ENCODE measurements at regions not wholly inside any gene's neighbourhood (a gene's known extent, or its start where the extent isn't known, plus 50 kb on each side); places are given as distances from the start of the nearest gene placed in this dataset.

- H3K27me3 ChIP-seq = no peaks in the 10 kb centered on the region
- H3K36me3 ChIP-seq = no peaks in the 10 kb centered on the region
- 82% methylated on average over 4 of the region's 4 CpGs for whole genome bisulfite sequencing
- DNase-seq (ENCODE audit: low spot score in 2 of 2) = no peak
- H3K27ac ChIP-seq = no peak overlapping the region
- H3K9me3 ChIP-seq = no peaks in the 10 kb centered on the region
- peaks cover 10% of the 10 kb centered on the region for H3K4me1 ChIP-seq
- TF ChIP-seq POLR2AphosphoS5 (IDR thresholded peaks at IDR 0.05) = no peak
- no peak for TF ChIP-seq CTCF (IDR thresholded peaks at IDR 0.05)
- no peak for TF ChIP-seq POLR2A (IDR thresholded peaks at IDR 0.05)
- TF ChIP-seq EP300 (IDR thresholded peaks at IDR 0.05) = no peak
- H3K4me3 ChIP-seq = no peak overlapping the region
Observed at GRCh38 chr5:35468811-35469210, 148.9 kb upstream of the SPEF2 start.

- Histone ChIP-seq H3K4me1 (peaks cover 10% of the 10 kb centered on the region), H3K27me3 (no peaks in the 10 kb centered on the region), H3K9me3 (no peaks in the 10 kb centered on the region), H3K36me3 (no peaks in the 10 kb centered on the region), H3K27ac (no peak overlapping the region), H3K4me3 (no peak overlapping the region)
- WGBS = 91% methylated on average over 5 of the region's 5 CpGs
- TF ChIP-seq POLR2A (IDR thresholded peaks at IDR 0.05) (no peak), EP300 (IDR thresholded peaks at IDR 0.05) (no peak), CTCF (IDR thresholded peaks at IDR 0.05) (no peak), POLR2AphosphoS5 (IDR thresholded peaks at IDR 0.05) (no peak)
- DNase-seq (ENCODE audit: low spot score in 2 of 2) = no peak
Observed at GRCh38 chr5:35466746-35467145, 150.9 kb upstream of the SPEF2 start.

GRCh38 chr5:35464757-35465156 lies 152.9 kb upstream of the SPEF2 start:
- Histone ChIP-seq H3K4me3 (no peak overlapping the region), H3K27me3 (no peaks in the 10 kb centered on the region), H3K27ac (no peak overlapping the region), H3K9me3 (no peaks in the 10 kb centered on the region), H3K4me1 (peaks cover 10% of the 10 kb centered on the region), H3K36me3 (no peaks in the 10 kb centered on the region)
- TF ChIP-seq EP300 (IDR thresholded peaks at IDR 0.05) (no peak), CTCF (IDR thresholded peaks at IDR 0.05) (no peak), POLR2AphosphoS5 (IDR thresholded peaks at IDR 0.05) (no peak), POLR2A (IDR thresholded peaks at IDR 0.05) (no peak)
- 61% methylated on average over 2 of the region's 2 CpGs for WGBS
- no peak for DNase-seq (ENCODE audit: low spot score in 2 of 2)

GRCh38 chr5:35461530-35461929 lies 156.1 kb upstream of the SPEF2 start:
- peaks cover 24% of the 10 kb centered on the region for H3K4me1 ChIP-seq
- no peak for TF ChIP-seq POLR2A (IDR thresholded peaks at IDR 0.05)
- TF ChIP-seq CTCF (IDR thresholded peaks at IDR 0.05) = no peak
- TF ChIP-seq POLR2AphosphoS5 (IDR thresholded peaks at IDR 0.05) = no peak
- no peak for TF ChIP-seq EP300 (IDR thresholded peaks at IDR 0.05)
- H3K9me3 ChIP-seq = no peaks in the 10 kb centered on the region
- no peak overlapping the region for H3K4me3 ChIP-seq
- 87% methylated on average over 2 of the region's 2 CpGs for WGBS
- no peak overlapping the region for H3K27ac ChIP-seq
- H3K36me3 ChIP-seq = no peaks in the 10 kb centered on the region
- H3K27me3 ChIP-seq = no peaks in the 10 kb centered on the region
- DNase-seq (ENCODE audit: low spot score in 2 of 2) = no peak

- no peaks in the 10 kb centered on the region for H3K27me3 ChIP-seq
- H3K36me3 ChIP-seq = no peaks in the 10 kb centered on the region
- no peak overlapping the region for H3K4me3 ChIP-seq
- H3K9me3 ChIP-seq = no peaks in the 10 kb centered on the region
- no peak overlapping the region for H3K27ac ChIP-seq
- DNase-seq (ENCODE audit: low spot score in 2 of 2) = no peak
- 17% methylated on average over 1 of the region's 1 CpG for WGBS
- peaks cover 15% of the 10 kb centered on the region for H3K4me1 ChIP-seq
- TF ChIP-seq CTCF (IDR thresholded peaks at IDR 0.05) = no peak
- TF ChIP-seq EP300 (IDR thresholded peaks at IDR 0.05) = no peak
- no peak for TF ChIP-seq POLR2A (IDR thresholded peaks at IDR 0.05)
- TF ChIP-seq POLR2AphosphoS5 (IDR thresholded peaks at IDR 0.05) = no peak
Observed at GRCh38 chr5:35458824-35459207, 158.8 kb upstream of the SPEF2 start.

Measured in suprapubic skin (tissue), 4 donors.